ENCODE measurements at regions not wholly inside any gene's neighbourhood (a gene's known extent, or its start where the extent isn't known, plus 50 kb on each side); places are given as distances from the start of the nearest gene placed in this dataset.

DNA sequence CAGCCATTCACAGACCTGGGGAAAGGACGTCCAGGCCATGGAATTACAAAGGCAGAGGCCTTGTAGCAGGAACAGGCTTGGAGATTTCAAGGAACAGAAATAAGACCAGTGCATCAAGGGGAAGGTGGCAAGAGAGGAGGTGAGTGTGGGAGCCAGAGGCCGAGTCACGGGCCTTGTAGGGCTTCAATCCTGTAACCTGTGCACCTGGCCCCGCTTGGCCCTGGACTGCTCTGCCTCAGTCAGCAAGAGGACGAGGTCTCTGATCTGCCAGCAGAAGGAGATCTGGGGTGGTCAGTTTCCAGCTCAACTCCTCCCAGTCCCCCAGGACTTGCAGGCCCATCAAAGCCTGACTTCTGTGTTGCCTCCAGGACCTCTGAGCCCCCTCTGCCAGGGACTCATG is 200.8 kb downstream of the VRK1 start:
- no peak overlapping the region for H2AFZ ChIP-seq (ENCODE audit: low read length)
- in situ Hi-C loops (cut with HindIII; ENCODE audit: extremely low pct_ligation_motif_present, low pct_unique_long_range_greater_than_20kb) (no loop called here), intact Hi-C loops (cut with micrococcal nuclease; ENCODE audit: unreplicated experiment) (no loop called here)
- peaks cover 0 to 9% of the 10 kb centered on the region in 2 experiments; a peak in 2 of 5 replicates for H3K27me3 ChIP-seq (ENCODE audit: control insufficient read depth in 1 of 2, insufficient read depth in 2 of 2, low read length in 2 of 2)
- DNase-seq (ENCODE audit: low spot score) (no peak), ATAC-seq (no peak), FAIRE-seq (no peak)
- no TSS peak for BruUV-seq (replicated peaks)
- H3K4me1 ChIP-seq (ENCODE audit: insufficient read depth, low read length), result no peaks in the 10 kb centered on the region
- H3K79me2 ChIP-seq (ENCODE audit: insufficient read depth, low read length), result no peaks in the 10 kb centered on the region
- H3K9ac ChIP-seq (ENCODE audit: insufficient read depth, low read depth, low read length), result no peak overlapping the region
- H3K4me3 ChIP-seq (replicated peaks in 1 of 3; ENCODE audit: insufficient read depth in 1 of 3, low read depth in 2 of 3, low read length in 3 of 3), result no peak overlapping the region
- no peak overlapping the region for H3K27ac ChIP-seq (ENCODE audit: extremely low read length, insufficient read depth, low read length)
- ChIA-PET CTCF (ENCODE audit: low intra/inter-chr PET ratio, low total read pairs) (no interaction called here), POLR2A (no interaction called here)
- 1% methylated on average over 4 of the region's 5 CpGs for WGBS (ENCODE audit: low lambda C conversion rate)
- no peaks in the 10 kb centered on the region for H3K36me3 ChIP-seq (replicated peaks in 1 of 2; ENCODE audit: control insufficient read depth in 1 of 2, insufficient read depth in 2 of 2, low read length in 2 of 2)
- H3K4me2 ChIP-seq (ENCODE audit: low read depth, low read length), result no peak overlapping the region
- H4K20me1 ChIP-seq (ENCODE audit: insufficient read depth, low read length), result no peaks in the 10 kb centered on the region
- H3K9me3 ChIP-seq (ENCODE audit: low read length), result no peaks in the 10 kb centered on the region; the same call in 1 of the 2 replicates
- TF ChIP-seq FOXK1 (CRISPR knock-in tag; IDR thresholded peaks at IDR 0.05; ENCODE audit: borderline replicate concordance, low read depth), result no peak
- TF ChIP-seq JARID2 (CRISPR knock-in tag; IDR thresholded peaks at IDR 0.05; ENCODE audit: insufficient replicate concordance), result no peak
- no peak for TF ChIP-seq NFYB (CRISPR knock-in tag; IDR thresholded peaks at IDR 0.05)
- no peak for TF ChIP-seq SIN3A (IDR thresholded peaks at IDR 0.05; ENCODE audit: borderline replicate concordance, low read depth, low read length)
- TF ChIP-seq SSRP1 (CRISPR knock-in tag; IDR thresholded peaks at IDR 0.05), result no peak
- TF ChIP-seq, protein P1, sequence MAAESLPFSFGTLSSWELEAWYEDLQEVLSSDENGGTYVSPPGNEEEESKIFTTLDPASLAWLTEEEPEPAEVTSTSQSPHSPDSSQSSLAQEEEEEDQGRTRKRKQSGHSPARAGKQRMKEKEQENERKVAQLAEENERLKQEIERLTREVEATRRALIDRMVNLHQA (CRISPR knock-in tag; IDR thresholded peaks at IDR 0.05), result no peak
- TF ChIP-seq, protein P2, sequence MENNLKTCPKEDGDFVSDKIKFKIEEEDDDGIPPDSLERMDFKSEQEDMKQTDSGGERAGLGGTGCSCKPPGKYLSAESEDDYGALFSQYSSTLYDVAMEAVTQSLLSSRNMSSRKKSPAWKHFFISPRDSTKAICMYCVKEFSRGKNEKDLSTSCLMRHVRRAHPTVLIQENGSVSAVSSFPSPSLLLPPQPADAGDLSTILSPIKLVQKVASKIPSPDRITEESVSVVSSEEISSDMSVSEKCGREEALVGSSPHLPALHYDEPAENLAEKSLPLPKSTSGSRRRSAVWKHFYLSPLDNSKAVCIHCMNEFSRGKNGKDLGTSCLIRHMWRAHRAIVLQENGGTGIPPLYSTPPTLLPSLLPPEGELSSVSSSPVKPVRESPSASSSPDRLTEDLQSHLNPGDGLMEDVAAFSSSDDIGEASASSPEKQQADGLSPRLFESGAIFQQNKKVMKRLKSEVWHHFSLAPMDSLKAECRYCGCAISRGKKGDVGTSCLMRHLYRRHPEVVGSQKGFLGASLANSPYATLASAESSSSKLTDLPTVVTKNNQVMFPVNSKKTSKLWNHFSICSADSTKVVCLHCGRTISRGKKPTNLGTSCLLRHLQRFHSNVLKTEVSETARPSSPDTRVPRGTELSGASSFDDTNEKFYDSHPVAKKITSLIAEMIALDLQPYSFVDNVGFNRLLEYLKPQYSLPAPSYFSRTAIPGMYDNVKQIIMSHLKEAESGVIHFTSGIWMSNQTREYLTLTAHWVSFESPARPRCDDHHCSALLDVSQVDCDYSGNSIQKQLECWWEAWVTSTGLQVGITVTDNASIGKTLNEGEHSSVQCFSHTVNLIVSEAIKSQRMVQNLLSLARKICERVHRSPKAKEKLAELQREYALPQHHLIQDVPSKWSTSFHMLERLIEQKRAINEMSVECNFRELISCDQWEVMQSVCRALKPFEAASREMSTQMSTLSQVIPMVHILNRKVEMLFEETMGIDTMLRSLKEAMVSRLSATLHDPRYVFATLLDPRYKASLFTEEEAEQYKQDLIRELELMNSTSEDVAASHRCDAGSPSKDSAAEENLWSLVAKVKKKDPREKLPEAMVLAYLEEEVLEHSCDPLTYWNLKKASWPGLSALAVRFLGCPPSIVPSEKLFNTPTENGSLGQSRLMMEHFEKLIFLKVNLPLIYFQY (CRISPR knock-in tag; IDR thresholded peaks at IDR 0.05; ENCODE audit: borderline replicate concordance), result no peak
- TF ChIP-seq SOX5 (CRISPR knock-in tag; IDR thresholded peaks at IDR 0.05; ENCODE audit: borderline replicate concordance), result no peak
- TF ChIP-seq CBFB (CRISPR knock-in tag; IDR thresholded peaks at IDR 0.05), result no peak
- TF ChIP-seq EP300 (IDR thresholded peaks at IDR 0.05; ENCODE audit: low read depth in 2 of 2, low read length in 2 of 2), result no peak
- no peak for TF ChIP-seq EP300 (CRISPR knock-in tag; IDR thresholded peaks at IDR 0.05; ENCODE audit: borderline replicate concordance)
- no peak for TF ChIP-seq MBD4 (IDR thresholded peaks at IDR 0.05; ENCODE audit: borderline replicate concordance, low read length)
- TF ChIP-seq ZNF468 (CRISPR knock-in tag; IDR thresholded peaks at IDR 0.05), result no peak
- no peak for TF ChIP-seq ZFY (CRISPR knock-in tag; IDR thresholded peaks at IDR 0.05)

All from HepG2 (cell line).